HG02759 (cell line): ENCODE measurements at regions not wholly inside any gene's neighbourhood (a gene's known extent, or its start where the extent isn't known, plus 50 kb on each side); places are given as distances from the start of the nearest gene placed in this dataset.
"Not testable (repeated sequence)": the region's sequence is repeated elsewhere in the genome, so short reads cannot be mapped to it uniquely, and the experiment has no call there.

Source experiments
- ATAC-seq: cut with Tn5 transposase; IDR thresholded peaks from one replicate; pipeline ENCODE4 v1.9.1; 2021; ENCODE audit warnings: mild to moderate bottlenecking, moderate library complexity; ENCODE audit not compliant: unreplicated experiment

GRCh38 chr2:153420394-153420793, 58.2 kb downstream of the RPRM start:
- ATAC-seq = no peak

DNA sequence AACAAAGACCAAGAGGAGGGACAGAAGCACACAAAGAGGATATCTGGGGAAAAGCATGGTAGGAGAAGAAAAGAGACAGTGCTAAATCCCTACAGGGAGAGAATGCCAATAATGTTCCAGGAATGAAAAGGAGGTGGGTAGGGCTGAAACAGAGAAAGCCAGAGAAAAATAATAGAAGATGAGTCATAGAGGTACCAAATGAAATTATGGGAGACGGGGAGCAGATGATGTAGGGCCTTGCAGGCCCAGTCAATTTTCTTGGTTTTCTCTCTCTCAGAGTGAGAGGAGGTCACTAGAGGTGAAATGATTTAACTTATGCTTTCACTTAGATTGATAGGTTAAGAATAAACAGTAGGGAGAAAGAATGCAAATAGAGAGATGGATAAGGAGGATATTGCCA, 61.5 kb downstream of the RPRM start:
- no peak for ATAC-seq

GRCh38 chr2:153416071-153416470, 62.5 kb downstream of the RPRM start:
- no peak for ATAC-seq

- ATAC-seq = no peak
Observed at GRCh38 chr2:153408710-153409385, 69.7 kb downstream of the RPRM start.

DNA sequence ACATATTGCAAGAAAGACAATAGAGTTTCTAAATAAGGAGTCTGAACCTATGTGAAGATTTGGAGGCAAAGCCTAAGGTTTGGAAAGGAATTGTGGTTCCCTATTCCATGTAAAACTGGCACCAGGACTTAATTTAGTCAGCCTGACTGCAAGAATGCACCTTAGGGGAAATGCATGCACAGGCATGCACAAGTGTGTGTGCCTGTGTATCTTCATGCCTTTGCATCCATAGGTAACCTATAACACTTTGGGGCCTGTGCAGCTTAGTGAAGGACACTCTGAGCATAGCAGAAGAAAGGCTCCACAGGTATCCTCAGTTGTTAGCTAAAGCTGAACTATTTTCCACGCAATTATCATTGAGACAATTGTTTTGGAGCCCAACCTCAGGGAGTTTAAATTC, 73.4 kb downstream of the RPRM start:
- ATAC-seq = no peak

DNA sequence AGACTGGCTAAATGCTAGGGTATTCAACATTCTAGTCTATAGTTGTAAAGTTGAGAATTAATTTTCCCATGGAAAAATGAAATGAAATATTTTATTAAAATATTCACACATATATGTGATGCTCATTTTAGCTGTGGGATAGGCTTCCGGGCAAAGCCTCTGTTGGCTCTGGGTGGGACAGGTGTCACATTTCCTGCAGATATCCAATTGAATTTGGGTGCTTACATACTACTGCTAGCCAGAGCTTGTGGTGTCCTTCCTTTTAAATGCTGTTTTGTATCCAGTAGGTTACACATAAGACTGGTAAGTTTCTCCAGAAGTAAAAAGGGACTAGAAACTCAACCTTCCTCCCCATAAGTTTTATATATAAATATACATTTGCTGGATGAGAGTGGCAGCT, 73.8 kb downstream of the RPRM start:
- no peak for ATAC-seq

- no peak for ATAC-seq
Observed at GRCh38 chr2:153403940-153404339, 74.6 kb downstream of the RPRM start.

- not testable (repeated sequence) for ATAC-seq
Observed at GRCh38 chr2:153403352-153403751, 75.2 kb downstream of the RPRM start.

DNA sequence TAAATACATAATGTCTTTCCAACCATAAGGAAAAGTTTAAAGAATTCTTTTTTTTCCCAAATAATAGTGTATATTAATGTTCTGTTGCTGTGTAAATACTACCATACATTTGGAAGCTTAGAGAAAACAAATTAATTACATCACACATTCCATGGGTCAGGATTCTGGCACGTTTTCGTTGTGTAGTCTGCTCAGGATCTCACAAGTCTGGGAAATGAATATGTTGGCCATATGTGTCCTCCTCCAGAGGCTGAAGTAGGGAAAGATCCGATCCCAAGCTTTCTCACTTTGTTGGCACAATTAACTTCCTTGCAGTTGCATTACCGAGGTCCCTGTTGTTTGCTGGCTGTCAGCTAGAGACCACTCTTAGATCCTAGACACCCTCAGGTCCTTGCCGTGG, 83.9 kb downstream of the RPRM start:
- no peak for ATAC-seq

- no peak for ATAC-seq
Observed at GRCh38 chr2:153394247-153394646, 84.3 kb downstream of the RPRM start.

DNA sequence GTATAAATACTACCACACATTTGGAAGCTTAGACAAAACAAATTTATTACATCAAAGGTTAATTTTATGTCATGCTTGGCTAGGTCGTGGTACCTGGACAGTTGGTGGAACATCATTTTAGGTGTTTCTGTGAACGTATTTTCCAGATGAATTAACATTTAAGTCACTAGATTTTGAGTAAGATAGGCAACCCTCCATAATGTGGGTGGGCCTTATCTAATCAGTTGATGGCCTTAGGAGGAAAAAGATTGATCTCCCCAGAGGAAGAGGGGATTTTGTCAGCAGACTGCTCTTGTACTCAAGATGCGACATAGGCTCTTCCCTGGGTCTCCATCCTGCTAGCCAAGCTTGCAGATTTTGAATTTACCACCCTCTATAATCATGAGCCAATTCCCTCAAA, 85.0 kb downstream of the RPRM start:
- ATAC-seq = no peak

- ATAC-seq = no peak
Observed at GRCh38 chr2:153391131-153391530, 87.4 kb downstream of the RPRM start.

DNA sequence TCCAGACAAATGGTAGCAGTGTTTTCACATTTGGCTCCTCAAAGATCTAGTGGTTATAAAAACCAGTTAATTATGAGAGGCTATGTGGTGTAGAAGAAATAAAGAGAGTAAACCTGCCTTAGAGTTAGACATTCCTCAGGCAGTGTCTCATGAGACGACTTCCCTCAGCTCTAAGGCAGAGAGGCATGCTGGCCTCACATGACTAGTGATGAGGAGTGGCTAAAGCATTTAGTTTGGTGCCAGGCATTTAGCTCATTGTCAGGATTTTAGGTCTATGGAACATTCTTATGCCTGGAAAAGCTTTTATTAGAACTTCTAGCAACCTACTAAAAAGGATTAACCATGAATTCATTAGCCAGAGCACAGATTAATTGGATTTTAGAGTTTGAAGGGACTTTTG, 90.3 kb downstream of the RPRM start:
- ATAC-seq = no peak

- no peak for ATAC-seq
Observed at GRCh38 chr2:153387203-153387602, 91.4 kb downstream of the RPRM start.

DNA sequence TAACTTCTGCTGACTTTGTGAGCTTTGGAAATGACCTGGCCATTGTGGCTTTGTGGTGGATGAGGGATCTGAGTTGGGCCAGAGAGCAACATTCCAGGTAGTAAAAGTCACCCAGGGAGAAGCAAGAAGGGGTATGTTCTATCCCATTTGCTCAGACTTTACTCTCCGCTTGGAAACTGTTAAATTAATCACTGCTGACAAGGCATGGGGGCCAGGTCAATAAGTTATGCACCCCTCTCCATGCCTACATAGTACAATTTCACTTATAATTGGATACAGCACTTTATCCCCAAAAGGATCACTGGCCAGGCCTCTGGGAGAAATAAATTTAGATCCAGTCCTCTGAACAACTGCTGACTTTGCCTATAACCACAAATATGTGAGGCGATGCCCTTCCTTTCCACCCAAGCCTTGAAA, 92.1 kb downstream of the RPRM start:
- no peak for ATAC-seq

- peak; percentile 79 for ATAC-seq
Observed at GRCh38 chr2:153373510-153374279, 104.9 kb downstream of the RPRM start.

GRCh38 chr2:153360239-153360638, 118.3 kb downstream of the RPRM start:
- ATAC-seq = no peak

- no peak for ATAC-seq
Observed at GRCh38 chr2:153354377-153354776, 124.2 kb downstream of the RPRM start.

DNA sequence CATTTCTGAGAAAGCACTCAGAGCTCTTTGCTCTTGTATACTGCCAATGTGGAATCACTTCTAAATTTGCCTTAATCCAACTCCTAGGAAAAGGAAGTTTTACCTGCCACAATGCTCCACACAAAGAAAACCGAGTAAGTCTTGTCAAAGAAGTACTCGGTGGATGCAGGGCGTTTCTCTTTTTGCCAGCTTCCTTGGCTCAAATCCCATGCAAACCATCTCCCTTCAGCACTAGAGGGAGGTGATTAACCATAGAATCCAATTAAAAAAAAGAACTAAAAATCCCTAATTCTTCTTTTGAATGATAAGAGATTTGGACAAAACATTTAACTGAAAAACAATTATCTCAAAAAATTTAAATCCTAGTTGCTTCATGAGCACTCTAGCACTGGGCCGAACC, 129.0 kb downstream of the RPRM start:
- no peak for ATAC-seq

DNA sequence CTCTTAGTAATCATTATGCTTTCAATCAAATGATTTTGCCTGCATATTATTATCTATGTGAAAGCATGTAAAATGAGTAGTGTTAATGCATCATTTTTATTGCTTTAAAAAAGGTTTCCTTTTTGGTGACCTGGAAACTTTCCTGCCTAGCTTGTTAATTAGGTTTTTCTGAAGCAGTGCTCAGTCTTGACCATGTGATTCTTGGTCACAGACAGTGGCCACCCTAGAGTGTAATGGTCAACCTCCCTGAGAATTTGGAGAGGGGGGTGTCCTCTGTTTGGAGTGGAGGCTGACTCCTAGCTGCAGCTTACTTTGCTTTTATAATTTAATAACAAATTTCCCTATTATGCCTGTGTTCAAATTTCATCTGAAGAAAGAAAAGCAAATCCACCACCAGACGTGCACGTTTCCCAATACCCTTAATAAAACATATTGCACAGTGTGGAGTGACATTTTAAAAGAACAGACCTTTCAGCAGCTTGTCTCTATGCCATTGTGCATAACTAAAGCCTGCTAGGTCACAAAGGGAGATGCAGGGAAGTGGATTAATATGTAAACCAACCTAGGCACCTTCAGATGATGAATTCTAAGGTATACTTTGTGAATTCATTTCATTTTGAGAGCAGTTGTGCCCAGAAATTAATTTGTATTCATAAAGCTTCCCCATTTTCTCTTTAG, 130.6 kb downstream of the RPRM start:
- ATAC-seq = no peak

DNA sequence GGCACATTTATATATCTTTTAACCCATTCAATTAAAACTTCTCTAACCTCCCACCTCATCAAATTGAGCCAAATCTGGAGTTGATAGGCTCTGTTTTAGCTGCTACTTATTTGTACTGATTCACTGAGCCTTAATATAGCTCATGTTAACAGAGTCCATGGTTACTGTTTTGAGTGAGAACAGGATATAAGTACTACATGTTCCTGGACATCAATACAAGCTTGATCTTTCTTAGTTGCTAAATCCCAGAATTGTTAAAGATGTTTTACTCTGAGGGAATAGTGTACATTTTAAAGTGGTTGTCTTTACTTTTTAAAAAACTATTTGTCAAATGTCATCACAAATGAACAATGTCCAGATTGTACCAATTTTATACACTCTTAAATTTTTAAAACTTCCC, 157.7 kb downstream of the RPRM start:
- no peak for ATAC-seq

GRCh38 chr2:153311432-153311831, 167.1 kb downstream of the RPRM start:
- ATAC-seq = no peak
